ENCODE measurements at regions not wholly inside any gene's neighbourhood (a gene's known extent, or its start where the extent isn't known, plus 50 kb on each side); places are given as distances from the start of the nearest gene placed in this dataset.

DNA sequence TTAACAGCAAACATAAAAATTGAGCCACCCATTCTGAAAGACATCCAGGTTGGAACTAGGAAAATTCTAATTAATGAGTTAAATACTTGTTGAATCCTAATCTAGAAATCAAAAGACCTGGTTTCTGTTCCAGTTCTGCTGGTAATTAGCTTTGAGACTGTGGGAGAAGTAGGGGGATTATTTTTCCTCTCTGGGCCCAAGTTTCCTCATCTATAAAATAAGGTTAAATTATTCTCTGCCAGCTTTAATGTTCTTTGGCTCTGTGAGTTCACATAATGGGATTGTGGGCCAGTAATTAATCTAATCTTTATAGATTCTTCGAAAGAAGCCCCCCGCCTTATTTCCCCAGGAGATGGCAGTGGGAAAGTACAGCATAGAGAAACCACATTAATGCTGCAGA is 104.6 kb downstream of the ENC1 start:
- Histone ChIP-seq H3K4me3 (ENCODE audit: low read depth, low read length) (no peak overlapping the region), H3K36me3 (ENCODE audit: control insufficient read depth in 2 of 2, insufficient read depth in 1 of 2, low read length in 2 of 2) (no peaks in the 10 kb centered on the region), H3K27ac (ENCODE audit: extremely low read depth, low read depth, low read length) (no peak overlapping the region), H3K4me1 (ENCODE audit: control insufficient read depth, insufficient read depth, low read length) (peaks cover 3% of the 10 kb centered on the region; the same call in 1 of the 2 replicates), H3K9me3 (ENCODE audit: control insufficient read depth, insufficient read depth, low read depth, low read length) (no peaks in the 10 kb centered on the region)
- TF ChIP-seq ZNF146 (tag by site-specific recombination; IDR thresholded peaks at IDR 0.05) (no peak), ZNF366 (tag by site-specific recombination; conservative IDR thresholded peaks at IDR 0.05) (no peak), MZF1 (tag by site-specific recombination; IDR thresholded peaks at IDR 0.05; ENCODE audit: borderline replicate concordance) (no peak), ZNF654 (tag by site-specific recombination; IDR thresholded peaks at IDR 0.05; ENCODE audit: low read depth) (no peak), ZNF510 (tag by site-specific recombination; IDR thresholded peaks at IDR 0.05; ENCODE audit: insufficient replicate concordance) (no peak), ZNF514 (tag by site-specific recombination; IDR thresholded peaks at IDR 0.05) (no peak), SP3 (tag by site-specific recombination; IDR thresholded peaks at IDR 0.05) (no peak), ZNF473 (tag by site-specific recombination; IDR thresholded peaks at IDR 0.05) (no peak), ZSCAN16 (tag by site-specific recombination; IDR thresholded peaks at IDR 0.05) (no peak), ZFP41 (tag by site-specific recombination; IDR thresholded peaks at IDR 0.05; ENCODE audit: borderline replicate concordance) (no peak), ZNF391 (tag by site-specific recombination; IDR thresholded peaks at IDR 0.05; ENCODE audit: borderline replicate concordance, low read depth) (no peak), ZNF175 (tag by site-specific recombination; IDR thresholded peaks at IDR 0.05) (no peak), ZNF629 (tag by site-specific recombination; IDR thresholded peaks at IDR 0.05) (no peak), ZNF830 (tag by site-specific recombination; IDR thresholded peaks at IDR 0.05; ENCODE audit: low read depth) (no peak), ZNF621 (tag by site-specific recombination; IDR thresholded peaks at IDR 0.05) (no peak)
- TF ChIP-seq, protein P1, sequence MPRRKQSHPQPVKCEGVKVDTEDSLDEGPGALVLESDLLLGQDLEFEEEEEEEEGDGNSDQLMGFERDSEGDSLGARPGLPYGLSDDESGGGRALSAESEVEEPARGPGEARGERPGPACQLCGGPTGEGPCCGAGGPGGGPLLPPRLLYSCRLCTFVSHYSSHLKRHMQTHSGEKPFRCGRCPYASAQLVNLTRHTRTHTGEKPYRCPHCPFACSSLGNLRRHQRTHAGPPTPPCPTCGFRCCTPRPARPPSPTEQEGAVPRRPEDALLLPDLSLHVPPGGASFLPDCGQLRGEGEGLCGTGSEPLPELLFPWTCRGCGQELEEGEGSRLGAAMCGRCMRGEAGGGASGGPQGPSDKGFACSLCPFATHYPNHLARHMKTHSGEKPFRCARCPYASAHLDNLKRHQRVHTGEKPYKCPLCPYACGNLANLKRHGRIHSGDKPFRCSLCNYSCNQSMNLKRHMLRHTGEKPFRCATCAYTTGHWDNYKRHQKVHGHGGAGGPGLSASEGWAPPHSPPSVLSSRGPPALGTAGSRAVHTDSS (tag by site-specific recombination; IDR thresholded peaks at IDR 0.05), result no peak
- TF ChIP-seq, protein P2, sequence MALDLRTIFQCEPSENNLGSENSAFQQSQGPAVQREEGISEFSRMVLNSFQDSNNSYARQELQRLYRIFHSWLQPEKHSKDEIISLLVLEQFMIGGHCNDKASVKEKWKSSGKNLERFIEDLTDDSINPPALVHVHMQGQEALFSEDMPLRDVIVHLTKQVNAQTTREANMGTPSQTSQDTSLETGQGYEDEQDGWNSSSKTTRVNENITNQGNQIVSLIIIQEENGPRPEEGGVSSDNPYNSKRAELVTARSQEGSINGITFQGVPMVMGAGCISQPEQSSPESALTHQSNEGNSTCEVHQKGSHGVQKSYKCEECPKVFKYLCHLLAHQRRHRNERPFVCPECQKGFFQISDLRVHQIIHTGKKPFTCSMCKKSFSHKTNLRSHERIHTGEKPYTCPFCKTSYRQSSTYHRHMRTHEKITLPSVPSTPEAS (tag by site-specific recombination; IDR thresholded peaks at IDR 0.05), result no peak
- TF ChIP-seq, protein P3, sequence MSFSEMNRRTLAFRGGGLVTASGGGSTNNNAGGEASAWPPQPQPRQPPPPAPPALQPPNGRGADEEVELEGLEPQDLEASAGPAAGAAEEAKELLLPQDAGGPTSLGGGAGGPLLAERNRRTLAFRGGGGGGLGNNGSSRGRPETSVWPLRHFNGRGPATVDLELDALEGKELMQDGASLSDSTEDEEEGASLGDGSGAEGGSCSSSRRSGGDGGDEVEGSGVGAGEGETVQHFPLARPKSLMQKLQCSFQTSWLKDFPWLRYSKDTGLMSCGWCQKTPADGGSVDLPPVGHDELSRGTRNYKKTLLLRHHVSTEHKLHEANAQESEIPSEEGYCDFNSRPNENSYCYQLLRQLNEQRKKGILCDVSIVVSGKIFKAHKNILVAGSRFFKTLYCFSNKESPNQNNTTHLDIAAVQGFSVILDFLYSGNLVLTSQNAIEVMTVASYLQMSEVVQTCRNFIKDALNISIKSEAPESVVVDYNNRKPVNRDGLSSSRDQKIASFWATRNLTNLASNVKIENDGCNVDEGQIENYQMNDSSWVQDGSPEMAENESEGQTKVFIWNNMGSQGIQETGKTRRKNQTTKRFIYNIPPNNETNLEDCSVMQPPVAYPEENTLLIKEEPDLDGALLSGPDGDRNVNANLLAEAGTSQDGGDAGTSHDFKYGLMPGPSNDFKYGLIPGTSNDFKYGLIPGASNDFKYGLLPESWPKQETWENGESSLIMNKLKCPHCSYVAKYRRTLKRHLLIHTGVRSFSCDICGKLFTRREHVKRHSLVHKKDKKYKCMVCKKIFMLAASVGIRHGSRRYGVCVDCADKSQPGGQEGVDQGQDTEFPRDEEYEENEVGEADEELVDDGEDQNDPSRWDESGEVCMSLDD (tag by site-specific recombination; IDR thresholded peaks at IDR 0.05), result no peak
- TF ChIP-seq, protein P4, sequence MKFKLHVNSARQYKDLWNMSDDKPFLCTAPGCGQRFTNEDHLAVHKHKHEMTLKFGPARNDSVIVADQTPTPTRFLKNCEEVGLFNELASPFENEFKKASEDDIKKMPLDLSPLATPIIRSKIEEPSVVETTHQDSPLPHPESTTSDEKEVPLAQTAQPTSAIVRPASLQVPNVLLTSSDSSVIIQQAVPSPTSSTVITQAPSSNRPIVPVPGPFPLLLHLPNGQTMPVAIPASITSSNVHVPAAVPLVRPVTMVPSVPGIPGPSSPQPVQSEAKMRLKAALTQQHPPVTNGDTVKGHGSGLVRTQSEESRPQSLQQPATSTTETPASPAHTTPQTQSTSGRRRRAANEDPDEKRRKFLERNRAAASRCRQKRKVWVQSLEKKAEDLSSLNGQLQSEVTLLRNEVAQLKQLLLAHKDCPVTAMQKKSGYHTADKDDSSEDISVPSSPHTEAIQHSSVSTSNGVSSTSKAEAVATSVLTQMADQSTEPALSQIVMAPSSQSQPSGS (tag by site-specific recombination; IDR thresholded peaks at IDR 0.05; ENCODE audit: low read depth), result no peak
- TF ChIP-seq, protein P5, sequence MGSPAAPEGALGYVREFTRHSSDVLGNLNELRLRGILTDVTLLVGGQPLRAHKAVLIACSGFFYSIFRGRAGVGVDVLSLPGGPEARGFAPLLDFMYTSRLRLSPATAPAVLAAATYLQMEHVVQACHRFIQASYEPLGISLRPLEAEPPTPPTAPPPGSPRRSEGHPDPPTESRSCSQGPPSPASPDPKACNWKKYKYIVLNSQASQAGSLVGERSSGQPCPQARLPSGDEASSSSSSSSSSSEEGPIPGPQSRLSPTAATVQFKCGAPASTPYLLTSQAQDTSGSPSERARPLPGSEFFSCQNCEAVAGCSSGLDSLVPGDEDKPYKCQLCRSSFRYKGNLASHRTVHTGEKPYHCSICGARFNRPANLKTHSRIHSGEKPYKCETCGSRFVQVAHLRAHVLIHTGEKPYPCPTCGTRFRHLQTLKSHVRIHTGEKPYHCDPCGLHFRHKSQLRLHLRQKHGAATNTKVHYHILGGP (tag by site-specific recombination; IDR thresholded peaks at IDR 0.05), result no peak
- ChIA-PET CTCF (no interaction called here), POLR2A (no interaction called here)

All from HEK293 (cell line).